NCI-H82 (cell line): ENCODE measurements at regions not wholly inside any gene's neighbourhood (a gene's known extent, or its start where the extent isn't known, plus 50 kb on each side); places are given as distances from the start of the nearest gene placed in this dataset.
"Not testable (repeated sequence)": the region's sequence is repeated elsewhere in the genome, so short reads cannot be mapped to it uniquely, and the experiment has no call there.

ENCODE experiments used
- DNase-seq: peaks from one replicate; lab custom pipeline; 2025; lab: John Stamatoyannopoulos, UW

DNA sequence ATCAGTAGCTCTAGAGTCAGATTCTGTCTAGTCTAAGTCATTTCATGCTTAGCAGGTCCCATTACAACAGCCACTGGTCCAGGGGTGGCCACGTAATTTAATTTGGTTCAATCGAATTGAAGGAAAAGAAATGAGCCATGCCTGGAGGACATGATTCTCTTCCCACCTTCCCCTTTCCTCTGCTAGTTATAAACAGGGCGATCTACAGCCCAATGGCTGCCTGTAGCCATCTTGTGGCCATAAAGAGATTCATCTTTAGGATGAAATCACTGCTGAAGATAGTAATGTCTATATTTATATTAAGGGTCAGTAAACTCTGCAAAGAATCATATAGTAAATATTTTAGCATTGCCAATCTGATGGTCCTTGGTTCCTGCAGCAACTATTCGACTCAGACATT, 107.4 kb downstream of the SPDYE17 start:
- DNase-seq = peak; percentile 45

DNA sequence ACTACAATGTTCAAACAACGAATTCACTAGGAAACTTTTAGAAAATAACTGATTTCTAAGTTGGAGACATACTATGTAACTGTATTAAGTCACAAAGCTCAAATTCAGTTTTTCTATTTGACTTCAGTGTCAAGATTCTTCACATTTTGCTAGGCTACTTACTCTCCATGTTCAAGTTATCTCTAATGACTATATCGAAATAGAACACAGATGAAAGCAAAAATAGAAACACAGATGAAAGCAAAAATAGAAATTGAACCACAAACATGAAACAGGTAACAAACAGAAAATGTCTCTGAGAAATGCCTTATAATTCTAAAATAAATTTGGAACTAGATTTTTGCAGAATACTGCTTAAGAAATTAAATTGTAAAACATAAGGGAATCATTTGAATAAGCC, 113.5 kb downstream of the SPDYE17 start:
- DNase-seq = not testable (repeated sequence)

GRCh38 chr7:76914361-76914760, 117.8 kb downstream of the SPDYE17 start:
- peak; percentile 38 for DNase-seq

GRCh38 chr7:76912011-76912814, 119.9 kb downstream of the SPDYE17 start:
- not testable (repeated sequence) for DNase-seq

DNA sequence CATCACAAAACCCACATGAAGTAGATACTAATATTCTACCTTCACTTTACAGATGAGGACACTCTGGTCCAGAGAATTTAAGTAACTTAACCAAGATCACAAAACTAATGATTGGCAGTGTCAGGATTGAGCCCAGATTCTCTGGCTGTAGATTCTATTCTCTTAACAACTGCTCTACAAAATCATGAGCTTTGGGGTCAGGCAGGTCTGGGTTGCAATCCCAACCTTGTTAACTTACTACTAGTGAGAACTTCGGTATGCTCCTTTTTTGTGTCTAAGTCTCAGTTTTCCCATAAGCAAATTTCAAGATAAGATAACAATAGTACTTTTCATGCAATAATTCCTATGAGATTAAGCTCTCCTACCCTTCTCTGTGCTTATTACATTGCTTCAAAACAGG, 127.5 kb downstream of the SPDYE17 start:
- DNase-seq = not testable (repeated sequence)

GRCh38 chr7:76901944-76902710, 130.0 kb downstream of the SPDYE17 start:
- not testable (repeated sequence) for DNase-seq

DNA sequence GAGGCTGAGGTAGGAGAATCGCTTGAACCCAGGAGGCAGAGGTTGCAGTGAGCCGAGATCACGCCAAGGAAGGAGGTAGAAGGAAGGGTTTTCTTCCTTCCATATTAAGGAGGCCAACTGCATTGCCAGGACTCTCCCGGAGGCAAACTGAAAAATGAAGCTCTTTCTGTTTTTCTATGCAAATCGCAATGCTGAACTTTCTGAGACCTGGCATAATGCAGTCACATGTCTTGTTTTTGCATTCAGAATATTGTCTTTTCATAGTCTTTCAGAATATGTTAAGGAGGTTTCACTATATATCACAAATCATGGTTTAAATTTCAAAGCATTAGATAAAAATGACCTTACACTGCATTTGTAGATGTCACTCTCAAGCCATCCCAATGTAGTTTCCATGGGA, 133.4 kb downstream of the SPDYE17 start:
- not testable (repeated sequence) for DNase-seq

DNA sequence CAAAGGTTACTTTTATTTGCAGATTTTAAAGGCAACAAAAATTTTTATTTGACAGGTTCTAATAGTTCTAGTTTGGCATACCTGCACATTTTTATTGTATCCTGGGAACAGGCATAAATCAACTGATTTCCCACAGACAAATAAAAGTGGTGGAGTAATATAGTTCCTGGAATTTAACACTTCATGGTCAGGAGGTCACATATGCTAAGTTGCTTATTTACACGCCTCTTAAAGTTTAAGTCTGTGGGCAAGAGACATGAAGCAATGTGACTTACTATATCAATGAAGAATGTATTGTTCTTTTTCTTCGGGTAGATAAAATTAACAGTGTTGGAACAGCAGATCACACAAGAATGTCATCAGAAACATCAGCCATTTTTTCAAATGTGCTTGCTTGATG, 135.2 kb downstream of the SPDYE17 start:
- not testable (repeated sequence) for DNase-seq

- not testable (repeated sequence) for DNase-seq
Measured at GRCh38 chr7:76895696-76896095, 136.5 kb downstream of the SPDYE17 start.

DNA sequence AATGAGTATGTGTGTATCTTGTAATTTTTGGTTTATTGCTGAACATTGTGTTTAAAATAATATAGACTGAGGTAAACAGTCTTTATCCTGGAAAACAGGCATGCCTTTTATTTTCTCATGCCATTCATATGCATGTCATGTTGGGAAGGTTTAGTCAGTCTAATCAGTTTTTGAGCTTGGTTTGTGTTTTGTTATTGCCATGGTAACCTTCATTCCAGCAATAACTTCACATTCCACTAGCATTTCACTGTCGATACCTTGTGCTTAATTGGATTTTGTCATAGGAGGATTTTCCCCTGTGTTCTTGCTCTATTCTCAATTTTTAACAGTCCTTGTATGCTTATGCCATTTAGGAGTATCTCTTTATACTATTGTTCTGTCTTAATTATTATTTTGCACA, 140.4 kb downstream of the SPDYE17 start:
- DNase-seq = not testable (repeated sequence)

DNA sequence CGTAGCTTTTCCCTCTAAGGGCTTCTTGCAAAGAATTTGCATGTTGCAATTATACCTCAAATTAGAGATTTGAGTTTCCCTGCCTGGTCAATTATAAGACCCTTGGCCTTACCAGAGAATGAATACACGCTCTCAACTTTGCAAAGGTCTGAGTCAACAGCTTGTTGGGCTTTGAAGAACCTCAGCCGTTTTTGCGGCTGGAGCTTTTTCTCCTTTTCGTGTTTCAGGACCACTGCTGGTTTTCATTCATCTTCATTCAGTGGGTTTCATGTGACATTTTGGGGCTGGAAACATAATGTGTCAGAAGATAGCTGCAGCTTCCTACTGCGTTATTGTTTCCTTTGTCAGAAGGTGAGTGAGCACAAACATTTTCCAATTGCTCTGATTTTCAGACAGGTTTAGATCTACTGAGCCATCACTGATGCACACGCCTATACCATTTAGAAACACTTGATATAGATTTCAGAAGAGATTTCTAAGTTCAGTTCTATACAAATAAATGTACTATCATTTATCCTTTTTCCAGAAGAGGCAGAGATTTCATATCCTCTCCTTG, 152.3 kb downstream of the SPDYE17 start:
- not testable (repeated sequence) for DNase-seq

DNA sequence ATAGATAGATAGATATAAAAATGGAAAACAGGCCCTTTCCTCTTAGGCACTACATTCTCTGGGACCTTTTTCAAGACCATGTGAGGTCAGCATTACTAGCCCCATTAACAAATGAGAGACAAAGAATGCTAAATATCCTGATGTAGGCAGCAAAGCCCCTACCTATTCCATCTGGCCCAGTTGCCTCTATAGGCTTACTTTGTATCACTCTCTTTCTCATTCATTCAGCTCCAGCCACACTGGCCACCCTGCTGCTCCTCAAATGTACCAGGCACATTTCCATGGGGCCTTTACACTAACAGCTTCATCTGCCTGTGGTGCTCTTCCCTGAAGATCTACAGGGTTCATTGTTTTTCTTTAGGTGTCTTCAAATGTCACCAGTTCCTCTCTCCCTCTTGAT, 156.4 kb downstream of the SPDYE17 start:
- DNase-seq = not testable (repeated sequence)

GRCh38 chr7:76870504-76870808, 161.7 kb downstream of the SPDYE17 start:
- not testable (repeated sequence) for DNase-seq

GRCh38 chr7:76867364-76867889, 164.7 kb downstream of the SPDYE17 start:
- not testable (repeated sequence) for DNase-seq

DNA sequence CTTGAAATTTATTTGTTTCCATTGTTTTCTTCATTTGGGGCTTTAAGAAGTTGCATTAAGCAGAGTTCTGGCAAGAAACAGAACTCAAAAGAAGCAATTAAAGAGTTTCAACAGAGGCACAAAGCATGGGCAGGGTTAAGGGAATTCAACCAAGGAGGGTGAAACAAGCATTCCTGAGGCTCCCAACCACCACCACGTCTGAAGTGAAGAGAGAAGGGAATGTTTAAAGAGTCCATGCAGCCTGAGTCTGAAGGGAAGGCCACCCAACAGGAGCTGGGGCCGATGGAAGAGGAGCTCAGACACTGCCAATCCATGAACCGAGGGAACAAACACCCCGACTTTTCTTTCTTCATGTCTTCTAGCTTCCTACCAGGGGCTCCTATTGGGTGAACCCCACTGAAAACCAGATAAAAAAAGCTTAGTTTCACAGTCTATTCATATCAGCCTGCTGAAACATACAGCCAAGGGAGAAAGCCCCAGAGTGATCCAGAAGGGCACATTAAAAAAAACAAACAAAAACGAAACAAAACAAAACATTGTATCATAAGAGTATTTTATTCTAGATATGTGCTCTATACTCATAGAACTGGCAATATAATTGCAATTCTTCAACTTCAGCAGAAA, 168.9 kb downstream of the SPDYE17 start:
- not testable (repeated sequence) for DNase-seq

GRCh38 chr7:76862241-76862640, 169.9 kb downstream of the SPDYE17 start:
- DNase-seq = not testable (repeated sequence)

DNA sequence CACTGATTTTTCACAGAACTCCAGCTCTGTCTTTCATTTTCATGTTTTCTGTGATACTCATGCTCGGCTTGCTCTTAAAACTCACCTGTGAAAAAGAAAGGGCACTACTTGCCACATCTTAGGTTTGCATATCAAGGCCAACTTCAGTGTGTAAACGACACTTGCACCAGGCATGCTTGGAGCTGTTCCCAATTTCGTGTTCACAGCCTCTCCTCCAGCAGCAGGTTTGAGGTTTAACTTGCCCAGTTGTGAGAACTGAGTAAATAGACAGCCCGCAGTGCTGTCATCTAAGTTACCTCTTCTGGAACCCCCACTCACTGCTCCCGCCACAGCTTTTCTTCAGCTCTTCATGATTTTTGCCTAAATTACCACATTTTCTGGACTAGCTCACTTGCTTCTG, 172.2 kb downstream of the SPDYE17 start:
- not testable (repeated sequence) for DNase-seq

GRCh38 chr7:76854631-76855030, 177.5 kb downstream of the SPDYE17 start:
- not testable (repeated sequence) for DNase-seq

GRCh38 chr7:76852787-76853584, 179.2 kb downstream of the SPDYE17 start:
- not testable (repeated sequence) for DNase-seq

GRCh38 chr7:76852362-76852761, 179.8 kb downstream of the SPDYE17 start:
- not testable (repeated sequence) for DNase-seq

DNA sequence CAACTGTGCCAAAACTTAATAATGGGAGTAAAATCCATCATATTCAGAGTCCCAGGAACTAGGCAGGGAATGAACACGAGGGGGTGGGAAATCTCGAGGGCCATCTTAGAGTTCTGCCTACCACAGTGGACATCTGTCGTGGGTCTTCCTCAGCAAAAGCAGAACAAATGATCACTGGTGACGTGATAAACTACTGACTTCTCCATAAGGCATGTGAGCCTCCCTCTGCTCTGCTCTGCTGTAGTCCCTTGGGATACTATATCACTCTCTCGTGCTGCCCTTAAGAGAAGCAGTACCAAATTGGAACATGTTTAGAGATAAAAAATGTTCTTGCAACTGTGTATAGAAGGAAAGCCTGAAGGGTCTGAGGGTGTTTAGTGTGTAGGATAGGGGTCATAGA, 180.5 kb downstream of the SPDYE17 start:
- DNase-seq = not testable (repeated sequence)
